Gastrocnemius medialis (tissue), 4 donors: ENCODE measurements at regions not wholly inside any gene's neighbourhood (a gene's known extent, or its start where the extent isn't known, plus 50 kb on each side); places are given as distances from the start of the nearest gene placed in this dataset.

Source experiments
- CTCF ChIP-seq, 5 experiments: fragments of 450-650 bp in 3 of 5; fragments of 200-600 bp in 2 of 5; sonication (generic) in 2 of 5; IDR thresholded peaks in 4 of 5; conservative IDR thresholded peaks in 1 of 5; 1 replicate in 4 of 5; 2 replicates in 1 of 5; pipeline ENCODE4 v1.5.1; 2016 to 2019; ENCODE audit warnings: antibody characterized with exemption in 5 of 5, mild to moderate bottlenecking in 3 of 5, moderate library complexity in 3 of 5
- POLR2A ChIP-seq, 2 donors: fragments of 450-650 bp; IDR thresholded peaks; one replicate each; pipeline ENCODE4 v1.6.1; 2017; ENCODE audit warnings: antibody characterized with exemption in 2 of 2, mild to moderate bottlenecking in 2 of 2, moderate library complexity in 2 of 2

DNA sequence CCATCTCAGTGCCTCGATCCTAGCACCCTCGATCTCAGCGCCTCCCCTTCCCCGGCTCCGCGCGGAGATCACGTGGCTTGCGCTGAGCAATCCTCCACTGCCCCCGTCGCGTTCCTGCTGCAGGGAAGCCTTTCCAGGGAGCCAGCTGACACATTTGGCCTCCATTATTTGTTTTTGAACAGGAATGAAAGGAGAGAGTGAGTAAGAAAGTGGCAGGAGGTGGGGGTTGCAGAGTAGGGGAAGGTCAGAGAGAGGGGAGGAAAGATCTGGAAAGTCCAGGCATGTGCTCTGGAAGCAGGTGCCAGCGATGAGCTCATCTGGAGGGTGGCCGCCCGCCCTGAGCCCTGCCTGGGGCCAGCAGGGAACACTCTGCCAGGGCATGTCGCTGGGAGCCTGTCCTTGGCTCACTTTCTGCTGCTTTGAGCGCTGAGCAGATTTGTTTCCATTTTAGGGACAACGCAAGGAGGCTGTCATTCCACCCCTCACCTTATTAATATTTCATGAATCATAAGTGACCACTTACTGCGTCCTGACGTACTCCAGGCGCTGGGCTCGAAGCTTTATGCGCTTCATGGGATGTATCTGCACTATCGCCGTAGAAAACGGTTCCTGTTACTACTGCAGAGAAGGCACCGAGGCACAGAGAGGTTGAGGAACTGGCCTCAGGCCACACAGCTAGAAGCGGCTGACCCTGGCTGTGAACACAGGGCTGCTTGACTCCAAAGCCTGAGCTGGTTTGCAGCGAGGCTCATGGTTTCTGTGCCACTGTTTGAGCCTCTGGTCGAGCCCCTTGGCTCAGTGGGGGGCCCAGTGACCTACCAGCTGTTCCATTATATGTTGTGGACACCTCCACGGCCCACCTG, 283.1 kb downstream of the SEC14L1 start:
- TF ChIP-seq CTCF (IDR thresholded peaks at IDR 0.05 in 4 of 5, conservative IDR thresholded peaks at IDR 0.05 in 1 of 5) (no peak), POLR2A (IDR thresholded peaks at IDR 0.05) (peak in 1 of 2 donors; percentile 40)
